ENCODE measurements at regions not wholly inside any gene's neighbourhood (a gene's known extent, or its start where the extent isn't known, plus 50 kb on each side); places are given as distances from the start of the nearest gene placed in this dataset.

DNA sequence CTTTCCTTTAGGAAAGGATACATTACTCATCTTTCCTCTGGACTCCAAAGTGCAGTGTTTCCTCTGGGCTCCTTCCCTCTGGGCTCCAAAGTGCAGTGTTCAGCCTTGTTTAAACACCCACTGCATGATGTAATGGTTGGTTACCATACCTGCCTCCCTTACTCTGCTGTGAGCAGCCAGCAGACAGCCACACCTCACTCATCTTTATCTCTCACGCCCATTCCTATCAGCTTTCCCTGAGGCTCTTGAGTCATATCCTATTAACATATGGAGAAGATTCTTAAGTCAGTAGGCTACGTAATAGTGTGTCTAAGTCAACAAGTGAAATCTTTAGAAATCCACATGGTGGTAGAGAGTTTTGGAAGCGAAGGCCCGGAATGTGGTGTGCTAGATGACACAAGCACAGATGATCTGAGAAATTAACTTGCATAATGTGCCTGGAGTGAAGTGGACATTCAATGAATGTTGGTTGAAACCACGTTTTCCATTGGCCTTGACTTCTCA, 97.2 kb upstream of the CTNNB1 start:
- TF ChIP-seq DNMT1 (IDR thresholded peaks at IDR 0.05) (no peak), ZNF384 (IDR thresholded peaks at IDR 0.05; ENCODE audit: low read depth, low read length) (no peak), CREB1 (IDR thresholded peaks at IDR 0.05) (no peak), CREB1 (CRISPR knock-in tag; IDR thresholded peaks at IDR 0.05) (0 out of 2 replicates have a peak, but pooled peaks have one; percentile 30)
- TF ChIP-seq, protein P1, sequence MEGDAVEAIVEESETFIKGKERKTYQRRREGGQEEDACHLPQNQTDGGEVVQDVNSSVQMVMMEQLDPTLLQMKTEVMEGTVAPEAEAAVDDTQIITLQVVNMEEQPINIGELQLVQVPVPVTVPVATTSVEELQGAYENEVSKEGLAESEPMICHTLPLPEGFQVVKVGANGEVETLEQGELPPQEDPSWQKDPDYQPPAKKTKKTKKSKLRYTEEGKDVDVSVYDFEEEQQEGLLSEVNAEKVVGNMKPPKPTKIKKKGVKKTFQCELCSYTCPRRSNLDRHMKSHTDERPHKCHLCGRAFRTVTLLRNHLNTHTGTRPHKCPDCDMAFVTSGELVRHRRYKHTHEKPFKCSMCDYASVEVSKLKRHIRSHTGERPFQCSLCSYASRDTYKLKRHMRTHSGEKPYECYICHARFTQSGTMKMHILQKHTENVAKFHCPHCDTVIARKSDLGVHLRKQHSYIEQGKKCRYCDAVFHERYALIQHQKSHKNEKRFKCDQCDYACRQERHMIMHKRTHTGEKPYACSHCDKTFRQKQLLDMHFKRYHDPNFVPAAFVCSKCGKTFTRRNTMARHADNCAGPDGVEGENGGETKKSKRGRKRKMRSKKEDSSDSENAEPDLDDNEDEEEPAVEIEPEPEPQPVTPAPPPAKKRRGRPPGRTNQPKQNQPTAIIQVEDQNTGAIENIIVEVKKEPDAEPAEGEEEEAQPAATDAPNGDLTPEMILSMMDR (IDR thresholded peaks at IDR 0.05 in 2 of 3, conservative IDR thresholded peaks at IDR 0.05 in 1 of 3; ENCODE audit: insufficient read depth in 2 of 3, low read depth in 1 of 3, low read length in 3 of 3), result no peak
